ENCODE measurements at regions not wholly inside any gene's neighbourhood (a gene's known extent, or its start where the extent isn't known, plus 50 kb on each side); places are given as distances from the start of the nearest gene placed in this dataset.
"Not testable (repeated sequence)": the region's sequence is repeated elsewhere in the genome, so short reads cannot be mapped to it uniquely, and the experiment has no call there.

GRCh38 chr7:29649876-29650275 lies 86.2 kb downstream of the PRR15 start:
- DNase-seq (ENCODE audit: low spot score) = no peak

- DNase-seq (ENCODE audit: low spot score) = no peak
Observed at GRCh38 chr7:29651477-29651876, 87.8 kb downstream of the PRR15 start.

GRCh38 chr7:29652556-29652955 lies 88.9 kb downstream of the PRR15 start:
- DNase-seq (ENCODE audit: low spot score) = no peak

- DNase-seq (ENCODE audit: low spot score) = not testable (repeated sequence)
Observed at GRCh38 chr7:29654340-29654739, 90.7 kb downstream of the PRR15 start.

- no peak for DNase-seq (ENCODE audit: low spot score)
Observed at GRCh38 chr7:29657288-29657687, 93.7 kb downstream of the PRR15 start.

- no peak for DNase-seq (ENCODE audit: low spot score)
Observed at GRCh38 chr7:29657856-29658255, 94.2 kb downstream of the PRR15 start.

- not testable (repeated sequence) for DNase-seq (ENCODE audit: low spot score)
Observed at GRCh38 chr7:29659213-29659612, 95.6 kb downstream of the PRR15 start.

- DNase-seq (ENCODE audit: low spot score) = not testable (repeated sequence)
Observed at GRCh38 chr7:29662899-29663298, 99.3 kb downstream of the PRR15 start.

GRCh38 chr7:29664999-29665398 lies 101.4 kb downstream of the PRR15 start:
- DNase-seq (ENCODE audit: low spot score) = not testable (repeated sequence)

GRCh38 chr7:29667096-29667669 lies 103.5 kb downstream of the PRR15 start:
- not testable (repeated sequence) for DNase-seq (ENCODE audit: low spot score)

- not testable (repeated sequence) for DNase-seq (ENCODE audit: low spot score)
Observed at GRCh38 chr7:29671286-29671685, 107.7 kb downstream of the PRR15 start.

- not testable (repeated sequence) for DNase-seq (ENCODE audit: low spot score)
Observed at GRCh38 chr7:29673635-29674034, 110.0 kb downstream of the PRR15 start.

GRCh38 chr7:29674626-29675025 lies 111.0 kb downstream of the PRR15 start:
- not testable (repeated sequence) for DNase-seq (ENCODE audit: low spot score)

- DNase-seq (ENCODE audit: low spot score) = not testable (repeated sequence)
Observed at GRCh38 chr7:29677254-29677653, 113.6 kb downstream of the PRR15 start.

- not testable (repeated sequence) for DNase-seq (ENCODE audit: low spot score)
Observed at GRCh38 chr7:29679963-29680362, 116.3 kb downstream of the PRR15 start.

GRCh38 chr7:29680601-29681000 lies 117.0 kb downstream of the PRR15 start:
- DNase-seq (ENCODE audit: low spot score) = not testable (repeated sequence)

GRCh38 chr7:29684151-29684786 lies 120.6 kb downstream of the PRR15 start:
- peak; percentile 17 for DNase-seq (ENCODE audit: low spot score)

GRCh38 chr7:29684787-29685650 lies 121.3 kb upstream of the WIPF3 start:
- DNase-seq (ENCODE audit: low spot score) = peak; percentile 79

GRCh38 chr7:29685651-29686271 lies 120.5 kb upstream of the WIPF3 start:
- peak; percentile 16 for DNase-seq (ENCODE audit: low spot score)

GRCh38 chr7:29690510-29690909 lies 115.8 kb upstream of the WIPF3 start:
- DNase-seq (ENCODE audit: low spot score) = not testable (repeated sequence)

- not testable (repeated sequence) for DNase-seq (ENCODE audit: low spot score)
Observed at GRCh38 chr7:29696402-29696801, 109.9 kb upstream of the WIPF3 start.

GRCh38 chr7:29699723-29700122 lies 106.6 kb upstream of the WIPF3 start:
- not testable (repeated sequence) for DNase-seq (ENCODE audit: low spot score)
